ENCODE measurements at regions not wholly inside any gene's neighbourhood (a gene's known extent, or its start where the extent isn't known, plus 50 kb on each side); places are given as distances from the start of the nearest gene placed in this dataset.

GRCh38 chr2:192725991-192726390 lies 531.3 kb upstream of the TMEFF2 start (continued):
- TF ChIP-seq PRDM6 (tag by site-specific recombination; IDR thresholded peaks at IDR 0.05) (no peak), ZNF26 (tag by site-specific recombination; IDR thresholded peaks at IDR 0.05) (no peak), ZNF670 (tag by site-specific recombination; IDR thresholded peaks at IDR 0.05; ENCODE audit: low read depth) (no peak), SALL2 (tag by site-specific recombination; IDR thresholded peaks at IDR 0.05; ENCODE audit: borderline replicate concordance) (no peak), ZBTB7A (tag by site-specific recombination; IDR thresholded peaks at IDR 0.05; ENCODE audit: low read depth) (no peak), ZNF23 (tag by site-specific recombination; IDR thresholded peaks at IDR 0.05; ENCODE audit: borderline replicate concordance) (no peak), ZNF174 (tag by site-specific recombination; IDR thresholded peaks at IDR 0.05) (no peak)

GRCh38 chr2:192719629-192720028 lies 524.9 kb upstream of the TMEFF2 start:
- H3K4me3 ChIP-seq (ENCODE audit: low read depth, low read length), result no peak overlapping the region
- no peak for TF ChIP-seq GLI4 (tag by site-specific recombination; IDR thresholded peaks at IDR 0.05)
- TF ChIP-seq ZNF133 (tag by site-specific recombination; IDR thresholded peaks at IDR 0.05), result no peak
- TF ChIP-seq ZBTB26 (tag by site-specific recombination; optimal IDR thresholded peaks at IDR 0.05), result no peak
- TF ChIP-seq ZBTB44 (tag by site-specific recombination; IDR thresholded peaks at IDR 0.05), result no peak
- no peak for TF ChIP-seq ZIC2 (tag by site-specific recombination; IDR thresholded peaks at IDR 0.05)
- ChIA-PET CTCF (no interaction called here), POLR2A (no interaction called here)
- H3K36me3 ChIP-seq (ENCODE audit: control insufficient read depth in 2 of 2, insufficient read depth in 1 of 2, low read length in 2 of 2), result no peaks in the 10 kb centered on the region
- no peaks in the 10 kb centered on the region for H3K4me1 ChIP-seq (ENCODE audit: control insufficient read depth, insufficient read depth, low read length)
- H3K27ac ChIP-seq (ENCODE audit: extremely low read depth, low read depth, low read length), result no peak overlapping the region
- H3K9me3 ChIP-seq (ENCODE audit: control insufficient read depth, insufficient read depth, low read depth, low read length), result no peaks in the 10 kb centered on the region

GRCh38 chr2:192718340-192718739 lies 523.6 kb upstream of the TMEFF2 start:
- Histone ChIP-seq H3K4me3 (ENCODE audit: low read depth, low read length) (no peak overlapping the region), H3K36me3 (ENCODE audit: control insufficient read depth in 2 of 2, insufficient read depth in 1 of 2, low read length in 2 of 2) (no peaks in the 10 kb centered on the region), H3K27ac (ENCODE audit: extremely low read depth, low read depth, low read length) (no peak overlapping the region), H3K9me3 (ENCODE audit: control insufficient read depth, insufficient read depth, low read depth, low read length) (no peaks in the 10 kb centered on the region), H3K4me1 (ENCODE audit: control insufficient read depth, insufficient read depth, low read length) (no peaks in the 10 kb centered on the region)
- no peak for TF ChIP-seq ZNF501 (tag by site-specific recombination; IDR thresholded peaks at IDR 0.05)
- no peak for TF ChIP-seq ZNF530 (tag by site-specific recombination; IDR thresholded peaks at IDR 0.05; ENCODE audit: low read depth)
- no peak for TF ChIP-seq OVOL3 (tag by site-specific recombination; IDR thresholded peaks at IDR 0.05)
- no peak for TF ChIP-seq ZFP37 (tag by site-specific recombination; IDR thresholded peaks at IDR 0.05)
- TF ChIP-seq ZNF660 (tag by site-specific recombination; IDR thresholded peaks at IDR 0.05), result no peak
- no peak for TF ChIP-seq ZNF174 (tag by site-specific recombination; IDR thresholded peaks at IDR 0.05)
- no peak for TF ChIP-seq ZNF10 (tag by site-specific recombination; IDR thresholded peaks at IDR 0.05)
- no peak for TF ChIP-seq IKZF3 (tag by site-specific recombination; IDR thresholded peaks at IDR 0.05)
- CTCF ChIA-PET, result no interaction called here
- POLR2A ChIA-PET, result no interaction called here
